Ishikawa (cell line): ENCODE measurements at regions not wholly inside any gene's neighbourhood (a gene's known extent, or its start where the extent isn't known, plus 50 kb on each side); places are given as distances from the start of the nearest gene placed in this dataset.

Source experiments
- CEBPB ChIP-seq: IDR thresholded peaks from 2 replicates; pipeline ENCODE4 v1.6.1; 2012
- CREB1 ChIP-seq: IDR thresholded peaks from 2 replicates; pipeline ENCODE4 v1.6.1; 2012; ENCODE audit warnings: low read depth
- EGR1 ChIP-seq: IDR thresholded peaks from 2 replicates; pipeline ENCODE4 v1.6.1; 2012
- EP300 ChIP-seq: IDR thresholded peaks from 2 replicates; pipeline ENCODE4 v1.6.1; 2012; ENCODE audit warnings: borderline replicate concordance
- FOXM1 ChIP-seq: IDR thresholded peaks from 2 replicates; pipeline ENCODE4 v1.6.1; 2012; ENCODE audit warnings: low read depth, borderline replicate concordance
- NFIC ChIP-seq: IDR thresholded peaks from 2 replicates; pipeline ENCODE4 v1.6.1; 2012
- RAD21 ChIP-seq: IDR thresholded peaks from 2 replicates; pipeline ENCODE4 v1.6.1; 2012; ENCODE audit warnings: low read depth
- TAF1 ChIP-seq: IDR thresholded peaks from 2 replicates; pipeline ENCODE4 v1.6.1; 2012; ENCODE audit warnings: low read depth, mild to moderate bottlenecking
- TCF12 ChIP-seq: IDR thresholded peaks from 2 replicates; pipeline ENCODE4 v1.6.1; 2012; ENCODE audit warnings: low read depth
- TEAD4 ChIP-seq: IDR thresholded peaks from 2 replicates; pipeline ENCODE4 v1.6.1; 2012
- USF1 ChIP-seq: IDR thresholded peaks from 2 replicates; pipeline ENCODE4 v1.6.1; 2012
- YY1 ChIP-seq: IDR thresholded peaks from 2 replicates; pipeline ENCODE4 v1.6.1; 2012; ENCODE audit warnings: low read depth
- ZBTB7A ChIP-seq: IDR thresholded peaks from 2 replicates; pipeline ENCODE4 v1.6.1; 2012; ENCODE audit warnings: low read depth
- TF ChIP-seq, protein P1 (sequence below): IDR thresholded peaks from 2 replicates; pipeline ENCODE4 v1.6.1; 2012
- TF ChIP-seq, protein P2 (sequence below): IDR thresholded peaks from 2 replicates; pipeline ENCODE4 v1.6.1; 2012; ENCODE audit warnings: low read depth, mild to moderate bottlenecking

- TF ChIP-seq EP300 (no peak), USF1 (no peak), EGR1 (no peak), RAD21 (no peak), TEAD4 (no peak), TAF1 (no peak), CEBPB (no peak), NFIC (no peak), ZBTB7A (no peak), YY1 (no peak), CREB1 (no peak), FOXM1 (no peak), TCF12 (no peak)
- TF ChIP-seq, protein P1, sequence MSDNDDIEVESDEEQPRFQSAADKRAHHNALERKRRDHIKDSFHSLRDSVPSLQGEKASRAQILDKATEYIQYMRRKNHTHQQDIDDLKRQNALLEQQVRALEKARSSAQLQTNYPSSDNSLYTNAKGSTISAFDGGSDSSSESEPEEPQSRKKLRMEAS = no peak
- TF ChIP-seq, protein P2, sequence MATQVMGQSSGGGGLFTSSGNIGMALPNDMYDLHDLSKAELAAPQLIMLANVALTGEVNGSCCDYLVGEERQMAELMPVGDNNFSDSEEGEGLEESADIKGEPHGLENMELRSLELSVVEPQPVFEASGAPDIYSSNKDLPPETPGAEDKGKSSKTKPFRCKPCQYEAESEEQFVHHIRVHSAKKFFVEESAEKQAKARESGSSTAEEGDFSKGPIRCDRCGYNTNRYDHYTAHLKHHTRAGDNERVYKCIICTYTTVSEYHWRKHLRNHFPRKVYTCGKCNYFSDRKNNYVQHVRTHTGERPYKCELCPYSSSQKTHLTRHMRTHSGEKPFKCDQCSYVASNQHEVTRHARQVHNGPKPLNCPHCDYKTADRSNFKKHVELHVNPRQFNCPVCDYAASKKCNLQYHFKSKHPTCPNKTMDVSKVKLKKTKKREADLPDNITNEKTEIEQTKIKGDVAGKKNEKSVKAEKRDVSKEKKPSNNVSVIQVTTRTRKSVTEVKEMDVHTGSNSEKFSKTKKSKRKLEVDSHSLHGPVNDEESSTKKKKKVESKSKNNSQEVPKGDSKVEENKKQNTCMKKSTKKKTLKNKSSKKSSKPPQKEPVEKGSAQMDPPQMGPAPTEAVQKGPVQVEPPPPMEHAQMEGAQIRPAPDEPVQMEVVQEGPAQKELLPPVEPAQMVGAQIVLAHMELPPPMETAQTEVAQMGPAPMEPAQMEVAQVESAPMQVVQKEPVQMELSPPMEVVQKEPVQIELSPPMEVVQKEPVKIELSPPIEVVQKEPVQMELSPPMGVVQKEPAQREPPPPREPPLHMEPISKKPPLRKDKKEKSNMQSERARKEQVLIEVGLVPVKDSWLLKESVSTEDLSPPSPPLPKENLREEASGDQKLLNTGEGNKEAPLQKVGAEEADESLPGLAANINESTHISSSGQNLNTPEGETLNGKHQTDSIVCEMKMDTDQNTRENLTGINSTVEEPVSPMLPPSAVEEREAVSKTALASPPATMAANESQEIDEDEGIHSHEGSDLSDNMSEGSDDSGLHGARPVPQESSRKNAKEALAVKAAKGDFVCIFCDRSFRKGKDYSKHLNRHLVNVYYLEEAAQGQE = no peak
Measured at GRCh38 chr2:234259440-234259839, 208.9 kb downstream of the SPP2 start.

- TF ChIP-seq ZBTB7A = no peak
- no peak for TF ChIP-seq CEBPB
- TF ChIP-seq, protein P2 = no peak
- TF ChIP-seq CREB1 = no peak
- TF ChIP-seq EP300 = no peak
- TF ChIP-seq, protein P1 = no peak
- TF ChIP-seq USF1 = no peak
- TF ChIP-seq YY1 = no peak
Measured at GRCh38 chr2:234258562-234259141, 208.2 kb downstream of the SPP2 start.

- TF ChIP-seq FOXM1 (peak; percentile 78; the same call in 1 of the 2 replicates), NFIC (peak; percentile 79), CREB1 (no peak), TAF1 (no peak; the same call in 1 of the 2 replicates), TEAD4 (peak; percentile 79), CEBPB (no peak), EGR1 (no peak), RAD21 (peak; percentile 68), YY1 (no peak), ZBTB7A (no peak), EP300 (peak; percentile 91), TCF12 (peak; percentile 91), USF1 (peak; percentile 59; the same call in 1 of the 2 replicates)
- TF ChIP-seq, protein P1 = peak; percentile 94
- TF ChIP-seq, protein P2 = no peak
Measured at GRCh38 chr2:234257859-234258561, 207.5 kb downstream of the SPP2 start.
